ENCODE measurements at regions not wholly inside any gene's neighbourhood (a gene's known extent, or its start where the extent isn't known, plus 50 kb on each side); places are given as distances from the start of the nearest gene placed in this dataset.

DNA sequence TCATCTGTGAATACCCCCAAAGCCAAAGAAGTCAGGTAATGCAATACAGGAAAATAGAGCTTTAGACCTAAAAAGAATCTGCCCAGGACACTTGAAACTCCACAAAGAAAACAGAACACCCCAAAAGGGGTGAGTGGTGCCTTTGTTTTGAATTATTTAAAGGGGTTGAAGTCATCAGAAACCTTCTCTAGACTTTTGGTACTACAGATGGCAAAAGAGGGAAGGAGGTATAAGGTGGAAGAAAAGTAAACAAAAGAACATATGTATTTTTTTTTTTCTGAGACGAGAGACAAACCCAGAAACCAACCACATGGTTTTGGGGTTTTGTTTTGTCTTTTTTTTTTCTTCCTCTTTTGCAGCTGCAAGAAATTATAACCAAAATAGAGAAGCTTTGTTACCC lies 1477.8 kb downstream of the C4orf33 start:
- Histone ChIP-seq H3K27ac (no peak overlapping the region), H3K36me3 (no peaks in the 10 kb centered on the region), H3K9me3 (no peaks in the 10 kb centered on the region), H3K27me3 (no peaks in the 10 kb centered on the region), H3K4me3 (no peak overlapping the region), H3K4me1 (no peaks in the 10 kb centered on the region)
- no peak for DNase-seq (ENCODE audit: extremely low spot score in 2 of 2)
- intact Hi-C loops (cut with DNase I), result no loop called here
- TF ChIP-seq POLR2AphosphoS5 (IDR thresholded peaks at IDR 0.05; ENCODE audit: insufficient read depth in 1 of 2, low read depth in 1 of 2), result no peak

- Histone ChIP-seq H3K27ac (no peak overlapping the region), H3K4me1 (no peaks in the 10 kb centered on the region), H3K9me3 (no peaks in the 10 kb centered on the region), H3K36me3 (no peaks in the 10 kb centered on the region), H3K27me3 (no peaks in the 10 kb centered on the region), H3K4me3 (no peak overlapping the region)
- TF ChIP-seq POLR2AphosphoS5 (IDR thresholded peaks at IDR 0.05; ENCODE audit: insufficient read depth in 1 of 2, low read depth in 1 of 2) (no peak), POLR2A (IDR thresholded peaks at IDR 0.05) (no peak)
- TF ChIP-seq, protein P1, sequence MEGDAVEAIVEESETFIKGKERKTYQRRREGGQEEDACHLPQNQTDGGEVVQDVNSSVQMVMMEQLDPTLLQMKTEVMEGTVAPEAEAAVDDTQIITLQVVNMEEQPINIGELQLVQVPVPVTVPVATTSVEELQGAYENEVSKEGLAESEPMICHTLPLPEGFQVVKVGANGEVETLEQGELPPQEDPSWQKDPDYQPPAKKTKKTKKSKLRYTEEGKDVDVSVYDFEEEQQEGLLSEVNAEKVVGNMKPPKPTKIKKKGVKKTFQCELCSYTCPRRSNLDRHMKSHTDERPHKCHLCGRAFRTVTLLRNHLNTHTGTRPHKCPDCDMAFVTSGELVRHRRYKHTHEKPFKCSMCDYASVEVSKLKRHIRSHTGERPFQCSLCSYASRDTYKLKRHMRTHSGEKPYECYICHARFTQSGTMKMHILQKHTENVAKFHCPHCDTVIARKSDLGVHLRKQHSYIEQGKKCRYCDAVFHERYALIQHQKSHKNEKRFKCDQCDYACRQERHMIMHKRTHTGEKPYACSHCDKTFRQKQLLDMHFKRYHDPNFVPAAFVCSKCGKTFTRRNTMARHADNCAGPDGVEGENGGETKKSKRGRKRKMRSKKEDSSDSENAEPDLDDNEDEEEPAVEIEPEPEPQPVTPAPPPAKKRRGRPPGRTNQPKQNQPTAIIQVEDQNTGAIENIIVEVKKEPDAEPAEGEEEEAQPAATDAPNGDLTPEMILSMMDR (IDR thresholded peaks at IDR 0.05), result no peak
- intact Hi-C loops (cut with DNase I), result no loop called here
- no peak for DNase-seq (ENCODE audit: extremely low spot score in 2 of 2)
Observed at GRCh38 chr4:130574215-130574614, 1478.3 kb downstream of the C4orf33 start.

- no peaks in the 10 kb centered on the region for H3K9me3 ChIP-seq
- no peaks in the 10 kb centered on the region for H3K27me3 ChIP-seq
- no peak overlapping the region for H3K27ac ChIP-seq
- no peak for DNase-seq (ENCODE audit: extremely low spot score in 2 of 2)
- H3K36me3 ChIP-seq, result no peaks in the 10 kb centered on the region
- intact Hi-C loops (cut with DNase I), result no loop called here
- TF ChIP-seq, protein P1 (IDR thresholded peaks at IDR 0.05), result no peak
- TF ChIP-seq POLR2A (IDR thresholded peaks at IDR 0.05) (no peak), POLR2AphosphoS5 (IDR thresholded peaks at IDR 0.05; ENCODE audit: insufficient read depth in 1 of 2, low read depth in 1 of 2) (no peak)
- no peaks in the 10 kb centered on the region for H3K4me1 ChIP-seq
- H3K4me3 ChIP-seq, result no peak overlapping the region
Observed at GRCh38 chr4:130576218-130576617, 1480.3 kb downstream of the C4orf33 start.

- Histone ChIP-seq H3K27ac (no peak overlapping the region), H3K36me3 (no peaks in the 10 kb centered on the region), H3K27me3 (no peaks in the 10 kb centered on the region), H3K4me3 (no peak overlapping the region), H3K9me3 (no peaks in the 10 kb centered on the region), H3K4me1 (no peaks in the 10 kb centered on the region)
- intact Hi-C loops (cut with DNase I), result no loop called here
- no peak for DNase-seq (ENCODE audit: extremely low spot score in 2 of 2)
- TF ChIP-seq POLR2A (IDR thresholded peaks at IDR 0.05) (no peak), POLR2AphosphoS5 (IDR thresholded peaks at IDR 0.05; ENCODE audit: insufficient read depth in 1 of 2, low read depth in 1 of 2) (no peak)
- TF ChIP-seq, protein P1 (IDR thresholded peaks at IDR 0.05), result no peak
Observed at GRCh38 chr4:130591091-130591490, 1495.1 kb downstream of the C4orf33 start.

DNA sequence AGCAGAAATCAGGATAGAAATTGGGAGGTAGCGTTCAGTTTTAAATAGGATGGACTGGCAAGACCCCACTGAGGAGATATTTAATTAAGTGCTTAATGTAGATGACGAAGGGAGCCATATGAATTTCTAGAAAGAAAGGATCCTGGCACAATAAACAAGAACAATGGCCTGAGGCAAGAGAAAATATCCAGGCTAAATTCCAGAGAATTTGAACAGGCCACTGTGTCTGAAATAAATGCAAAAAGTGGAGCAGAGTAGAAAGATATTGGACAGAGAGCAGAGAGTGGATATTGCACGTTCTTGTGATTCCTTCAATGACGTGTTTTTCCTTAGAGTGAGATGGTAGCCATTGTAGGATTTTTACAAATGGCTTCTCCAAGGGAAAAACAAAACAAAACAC lies 1504.8 kb downstream of the C4orf33 start:
- intact Hi-C loops (cut with DNase I), result no loop called here
- Histone ChIP-seq H3K36me3 (no peaks in the 10 kb centered on the region), H3K27me3 (no peaks in the 10 kb centered on the region), H3K9me3 (no peaks in the 10 kb centered on the region), H3K27ac (no peak overlapping the region), H3K4me1 (no peaks in the 10 kb centered on the region), H3K4me3 (no peak overlapping the region)
- DNase-seq (ENCODE audit: extremely low spot score in 2 of 2), result no peak
- TF ChIP-seq, protein P1 (IDR thresholded peaks at IDR 0.05), result no peak
- no peak for TF ChIP-seq POLR2AphosphoS5 (IDR thresholded peaks at IDR 0.05; ENCODE audit: insufficient read depth in 1 of 2, low read depth in 1 of 2)
- no peak for TF ChIP-seq POLR2A (IDR thresholded peaks at IDR 0.05)

GRCh38 chr4:130603043-130603442 lies 1507.1 kb downstream of the C4orf33 start:
- no peak for DNase-seq (ENCODE audit: extremely low spot score in 2 of 2)
- TF ChIP-seq, protein P1 (IDR thresholded peaks at IDR 0.05), result no peak
- intact Hi-C loops (cut with DNase I), result no loop called here
- no peaks in the 10 kb centered on the region for H3K27me3 ChIP-seq
- no peaks in the 10 kb centered on the region for H3K9me3 ChIP-seq
- H3K27ac ChIP-seq, result no peak overlapping the region
- no peaks in the 10 kb centered on the region for H3K4me1 ChIP-seq
- no peak overlapping the region for H3K4me3 ChIP-seq
- H3K36me3 ChIP-seq, result no peaks in the 10 kb centered on the region

All from vagina (tissue), 2 donors.